IPS-NIHi7 (cell line): ENCODE measurements at regions not wholly inside any gene's neighbourhood (a gene's known extent, or its start where the extent isn't known, plus 50 kb on each side); places are given as distances from the start of the nearest gene placed in this dataset.
"Not testable (repeated sequence)": the region's sequence is repeated elsewhere in the genome, so short reads cannot be mapped to it uniquely, and the experiment has no call there.

ENCODE experiments used
- DNase-seq: peaks from one replicate; pipeline ENCODE4 v3.0.0; 2012; ENCODE audit warnings: mixed read lengths; ENCODE audit errors: extremely low spot score

DNA sequence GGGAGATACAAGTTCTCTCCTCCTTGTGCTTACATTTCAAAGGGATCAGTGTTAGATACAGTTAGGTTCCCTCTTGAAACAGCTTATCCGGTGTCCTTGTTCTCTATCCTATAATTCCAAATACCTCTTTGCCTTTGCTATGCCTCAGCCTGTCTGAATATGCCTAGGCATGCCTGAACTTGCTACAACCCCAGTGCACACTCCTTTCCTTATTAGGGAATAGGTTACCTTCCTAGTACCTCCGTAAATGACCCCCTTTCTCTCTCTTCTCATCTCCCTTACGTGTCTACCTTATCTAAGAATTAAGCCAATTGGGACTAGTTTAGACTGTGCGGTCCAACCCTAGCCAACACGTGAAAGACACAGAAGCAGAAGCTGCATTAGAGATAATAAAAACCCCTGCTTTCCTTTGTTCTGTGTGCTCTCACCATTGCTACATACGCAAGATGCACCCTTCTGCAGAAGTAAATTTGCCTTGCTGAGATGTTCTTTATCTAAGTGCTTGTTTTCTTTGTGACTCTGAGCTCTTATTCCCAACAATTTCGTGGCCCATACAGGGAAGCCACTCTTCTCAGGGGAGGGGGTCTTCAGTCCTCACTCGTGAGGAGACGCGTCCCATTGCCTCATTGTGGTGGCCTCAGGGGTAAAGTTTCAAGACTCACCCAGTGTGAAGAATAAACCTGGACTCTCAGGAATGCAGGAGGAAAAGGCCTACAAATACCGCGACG is 802.1 kb downstream of the PLA2G4A start:
- DNase-seq: no peak

DNA sequence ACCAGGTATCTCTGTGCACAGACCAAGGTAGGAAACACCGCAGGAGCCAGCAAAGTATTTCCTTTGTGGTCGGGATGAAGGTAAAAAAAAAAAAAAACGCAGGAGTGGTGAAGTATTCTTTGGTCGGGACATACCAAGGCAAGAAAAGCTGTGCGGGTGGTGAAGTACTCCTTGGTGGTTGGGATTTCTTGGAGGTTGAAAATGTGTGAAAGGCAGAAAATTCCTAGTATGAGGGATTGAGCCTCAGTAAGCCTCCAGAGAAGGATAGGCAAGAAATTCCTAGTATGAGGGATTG is 802.6 kb downstream of the PLA2G4A start:
- DNase-seq: no peak

DNA sequence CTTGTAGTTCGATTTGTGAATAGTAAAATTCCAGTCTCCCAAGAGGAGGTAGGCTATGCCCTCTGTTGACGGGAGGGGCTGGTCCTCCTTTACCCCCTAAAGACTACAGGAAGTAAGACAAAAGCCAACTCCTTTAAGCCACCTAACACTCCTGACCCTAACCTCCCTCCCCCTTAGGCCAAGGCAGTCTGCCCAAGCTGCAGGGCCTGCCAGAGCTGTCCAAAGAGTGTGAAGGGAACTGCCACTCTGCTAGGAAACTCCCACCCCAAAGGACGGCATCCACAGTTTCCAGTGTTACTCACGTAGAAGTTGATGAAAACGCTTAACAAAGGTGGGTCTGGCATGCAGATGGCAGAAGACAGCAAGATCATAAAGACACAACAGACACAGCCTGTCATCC is 803.2 kb downstream of the PLA2G4A start:
- DNase-seq: no peak

DNA sequence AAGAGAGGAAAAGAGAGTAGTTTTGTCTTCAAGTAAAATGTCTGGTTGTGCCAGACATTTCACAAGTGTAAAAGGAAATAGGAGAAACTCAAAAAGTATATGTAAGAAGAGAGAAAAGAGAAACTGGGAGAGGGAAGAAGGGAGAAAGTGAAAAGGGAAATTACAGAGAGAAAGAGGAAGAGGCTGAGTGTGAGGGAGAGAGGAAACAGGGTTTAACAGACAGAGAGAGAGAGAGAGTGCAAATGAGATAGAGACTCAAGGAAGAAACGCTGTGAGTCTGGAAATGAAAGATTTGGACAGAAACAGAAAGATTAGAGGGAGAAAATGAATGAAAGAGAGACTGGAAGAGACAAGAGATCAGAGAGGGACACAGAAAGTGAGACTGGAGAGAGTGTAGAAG is 806.2 kb downstream of the PLA2G4A start:
- no peak for DNase-seq

DNA sequence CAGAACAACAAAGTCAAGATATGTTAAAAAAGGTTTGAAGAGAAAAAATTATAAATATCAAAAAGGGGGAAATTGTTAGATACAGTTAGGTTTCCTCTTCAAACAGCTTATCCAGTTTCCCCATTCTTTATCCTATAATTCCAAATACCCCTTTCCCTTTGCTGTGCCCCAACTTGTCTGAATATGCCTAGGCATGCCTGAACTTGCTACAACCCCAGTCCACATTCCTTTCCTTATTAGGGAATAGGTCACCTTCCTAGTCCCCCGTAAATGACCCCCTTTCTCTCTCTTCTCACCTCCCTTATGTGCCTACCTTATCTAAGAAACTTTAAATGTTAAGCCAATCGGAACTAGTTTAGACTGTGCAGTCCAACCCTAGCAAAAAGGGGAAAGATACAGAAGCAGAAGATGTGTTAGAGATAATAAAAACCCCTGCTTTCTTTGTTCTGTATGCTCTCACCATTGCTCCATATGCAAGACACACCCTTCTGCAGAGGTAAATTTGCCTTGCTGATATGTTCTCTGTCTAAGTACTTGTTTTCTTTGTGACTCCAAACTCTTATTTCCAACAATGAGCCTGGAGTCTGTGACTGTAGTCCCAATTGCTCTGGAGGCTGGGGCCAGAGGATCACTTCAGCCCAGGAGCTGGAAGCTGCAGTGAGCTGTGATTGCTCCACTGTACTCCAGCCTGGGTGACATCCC is 810.1 kb downstream of the PLA2G4A start:
- no peak for DNase-seq

DNA sequence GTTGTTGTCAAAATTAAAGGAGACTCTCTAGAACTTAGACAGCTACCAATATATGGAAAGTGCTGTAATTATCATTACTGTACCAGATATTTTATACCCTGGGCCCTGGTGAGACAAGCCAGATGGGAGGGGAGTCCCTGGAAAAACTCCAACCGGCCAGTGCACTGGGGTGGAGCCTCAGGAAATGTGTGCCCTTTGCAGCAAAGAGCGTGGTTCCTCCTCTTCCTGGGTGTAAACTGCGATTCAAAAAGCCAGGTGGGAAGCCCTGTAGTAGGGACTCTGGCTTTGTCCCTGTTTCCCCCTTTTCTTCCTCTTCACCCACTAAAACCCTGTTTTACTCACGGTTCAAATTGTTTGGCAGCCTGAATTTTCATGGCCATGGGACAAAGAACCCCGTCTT is 812.3 kb downstream of the PLA2G4A start:
- DNase-seq: no peak

DNA sequence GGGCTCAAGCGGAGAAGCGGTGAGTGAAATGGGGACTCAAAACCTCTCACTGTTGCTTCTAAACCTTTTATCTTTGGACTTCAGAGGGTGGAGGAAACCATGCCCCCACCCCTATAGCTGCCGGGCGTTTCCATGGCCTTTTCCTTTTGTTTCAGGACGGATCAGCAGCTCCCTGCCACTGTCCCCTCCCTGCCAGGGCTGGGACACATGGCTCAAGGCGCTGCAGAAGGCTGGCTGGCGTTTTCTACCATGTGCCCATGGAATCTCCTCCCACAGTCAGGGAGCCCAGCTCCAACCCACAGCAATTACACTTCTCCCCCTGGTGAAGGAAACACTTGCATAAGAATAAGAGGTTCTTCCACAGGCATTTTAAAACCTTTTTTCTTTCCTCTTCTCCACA is 812.7 kb downstream of the PLA2G4A start:
- DNase-seq: no peak

DNA sequence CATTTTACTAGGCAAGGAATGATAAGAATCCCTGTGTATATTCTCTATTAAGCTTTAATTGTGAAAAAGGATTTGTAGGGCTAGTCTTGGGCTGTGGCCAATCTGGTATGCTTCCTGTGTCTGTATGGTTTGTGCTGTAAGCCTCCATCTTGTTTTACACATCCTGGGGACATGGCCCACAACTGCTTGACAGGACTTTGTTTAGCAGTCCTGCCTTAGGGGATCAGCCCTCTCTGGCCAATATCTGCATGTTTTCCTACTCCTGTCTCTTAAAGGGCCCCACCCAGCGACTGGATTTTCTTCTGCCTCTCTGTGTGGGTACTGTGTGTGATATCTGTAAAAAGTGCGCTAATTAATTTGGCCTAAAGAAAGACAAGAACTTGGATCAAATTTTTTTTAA is 813.2 kb downstream of the PLA2G4A start:
- no peak for DNase-seq

DNA sequence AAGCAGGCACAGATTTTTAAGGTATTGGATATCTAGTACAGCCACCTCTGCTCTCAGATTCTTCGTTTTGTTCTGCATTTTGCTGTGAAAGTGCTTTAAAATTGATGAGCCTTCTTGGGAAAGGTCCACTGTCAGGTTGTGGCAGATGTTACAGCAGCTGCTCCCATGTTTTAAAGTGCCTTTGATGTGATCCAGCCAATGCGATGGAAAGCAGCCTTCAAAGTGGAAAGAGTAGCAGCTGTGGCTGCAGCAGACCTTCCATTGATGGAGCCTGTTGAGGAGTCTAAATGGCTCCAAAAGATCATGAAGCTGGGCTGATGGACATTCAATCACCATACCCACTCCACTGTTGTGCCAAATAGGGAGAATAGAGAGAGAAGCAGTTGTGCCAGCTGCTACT is 816.9 kb downstream of the PLA2G4A start:
- no peak for DNase-seq

DNA sequence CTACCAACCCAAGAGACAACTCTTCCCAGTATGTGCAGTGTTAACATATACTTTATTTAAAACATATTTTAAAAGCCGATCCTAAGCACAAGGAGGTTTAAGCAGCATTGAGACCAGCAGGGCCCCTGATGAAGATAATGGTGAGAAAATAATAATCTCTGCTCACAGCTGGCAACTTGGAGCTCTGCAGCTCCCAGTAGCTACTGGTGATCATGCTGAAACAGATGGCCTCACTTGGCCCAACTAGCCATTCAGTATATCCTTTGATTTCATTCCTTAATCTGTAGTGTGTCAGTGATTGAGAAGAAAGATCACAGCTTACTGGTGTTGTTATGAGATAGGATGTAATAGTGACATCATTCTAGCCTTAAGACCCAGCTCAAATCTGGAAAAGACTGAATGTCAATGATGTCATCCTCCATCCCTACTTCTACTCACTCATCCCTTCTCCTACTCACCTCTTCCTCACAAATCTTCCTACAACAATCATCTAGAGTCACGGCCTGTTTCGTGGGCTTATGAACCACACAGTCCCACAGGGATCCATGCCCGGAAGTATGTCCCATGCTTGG is 817.9 kb downstream of the PLA2G4A start:
- no peak for DNase-seq

DNA sequence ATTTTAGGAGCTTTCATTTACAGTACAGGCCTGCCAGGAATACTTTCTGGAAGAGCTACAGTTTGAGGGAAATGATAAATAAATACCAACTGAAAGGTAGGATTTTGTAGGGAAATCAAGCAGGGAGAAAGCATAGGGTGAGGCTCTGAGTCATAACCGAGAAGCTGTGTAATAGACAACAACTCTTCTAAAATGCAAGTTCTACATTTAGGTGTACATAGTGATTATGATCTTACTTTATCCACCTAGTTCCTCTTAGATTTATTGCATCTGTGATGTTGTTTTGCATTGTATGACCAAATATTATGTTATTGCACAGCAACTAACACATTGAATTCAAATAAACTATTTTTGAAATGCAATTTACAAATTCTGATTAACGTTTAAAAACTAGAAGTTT is 819.3 kb downstream of the PLA2G4A start:
- no peak for DNase-seq

DNA sequence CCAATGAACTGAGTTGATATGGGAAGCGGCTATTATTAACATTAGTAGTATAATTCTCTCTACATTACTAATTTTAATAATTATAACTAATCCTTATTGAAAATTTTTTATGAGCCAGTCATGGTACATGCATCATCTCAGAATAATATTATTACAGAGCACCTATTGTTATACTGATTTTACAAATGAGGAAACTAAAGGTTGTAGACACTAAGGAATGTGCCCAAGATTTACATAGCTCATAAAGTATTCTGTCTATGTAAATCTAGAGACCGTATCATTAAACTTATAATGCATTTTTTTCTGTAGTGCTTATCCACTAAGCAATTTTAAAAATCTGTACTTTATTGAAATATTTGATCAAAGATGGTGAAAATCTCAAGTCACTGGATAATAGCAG is 825.9 kb downstream of the PLA2G4A start:
- no peak for DNase-seq

DNA sequence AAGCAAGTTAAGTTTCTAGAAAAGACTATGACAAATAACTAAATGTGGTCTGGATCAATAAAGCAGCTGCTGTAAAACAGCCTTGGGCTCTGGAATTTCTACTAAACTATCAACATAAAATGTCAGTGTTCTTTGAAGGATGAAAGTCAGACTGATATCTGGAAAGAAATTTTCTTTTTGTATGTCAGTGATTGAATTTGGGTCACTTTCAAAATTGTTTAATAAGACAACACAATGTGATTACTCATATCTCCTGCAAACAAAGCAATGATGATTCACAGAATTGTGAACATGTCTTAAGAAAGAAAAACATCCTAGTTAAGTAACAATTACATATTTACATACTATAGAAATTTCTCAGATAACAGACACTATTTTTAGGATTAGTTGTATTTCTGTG is 826.4 kb downstream of the PLA2G4A start:
- no peak for DNase-seq

DNA sequence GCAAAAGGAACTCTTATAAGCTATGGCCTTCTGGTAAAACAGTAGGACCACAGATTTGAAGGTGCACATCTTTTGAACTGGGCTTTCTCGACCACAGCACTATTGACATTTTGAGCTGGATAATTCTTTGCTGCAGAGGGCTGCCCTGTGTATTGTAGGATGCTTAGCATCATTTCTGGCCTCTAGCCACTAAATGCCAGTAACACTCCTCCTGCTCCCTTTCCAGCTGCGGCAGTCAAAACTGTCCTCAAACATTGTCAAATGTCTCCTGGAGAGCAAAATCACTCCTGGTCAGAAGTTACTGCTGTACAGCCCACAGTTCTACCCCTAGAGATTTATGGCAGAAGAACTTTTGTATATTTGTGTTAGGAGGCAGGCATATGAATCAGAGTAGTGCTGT is 836.7 kb downstream of the PLA2G4A start:
- DNase-seq: no peak

DNA sequence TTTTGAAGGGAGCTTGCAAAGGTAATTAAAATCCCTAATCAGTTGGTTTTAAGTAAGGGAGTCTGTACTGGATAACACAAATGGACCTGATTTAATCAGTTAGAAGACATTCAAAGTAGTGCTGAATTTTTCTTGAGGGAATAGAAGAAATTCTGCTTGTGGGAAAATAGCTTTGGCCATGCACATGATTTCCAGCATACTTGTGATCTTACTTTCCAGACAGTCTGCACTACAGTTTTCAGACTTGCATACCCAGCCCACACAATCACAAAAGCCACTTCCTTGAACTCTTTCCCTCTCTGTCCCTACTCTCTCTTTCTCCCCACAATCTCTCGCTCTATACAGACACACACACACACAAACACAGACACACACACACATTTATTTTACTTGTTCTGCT is 852.1 kb downstream of the PLA2G4A start:
- DNase-seq: no peak

DNA sequence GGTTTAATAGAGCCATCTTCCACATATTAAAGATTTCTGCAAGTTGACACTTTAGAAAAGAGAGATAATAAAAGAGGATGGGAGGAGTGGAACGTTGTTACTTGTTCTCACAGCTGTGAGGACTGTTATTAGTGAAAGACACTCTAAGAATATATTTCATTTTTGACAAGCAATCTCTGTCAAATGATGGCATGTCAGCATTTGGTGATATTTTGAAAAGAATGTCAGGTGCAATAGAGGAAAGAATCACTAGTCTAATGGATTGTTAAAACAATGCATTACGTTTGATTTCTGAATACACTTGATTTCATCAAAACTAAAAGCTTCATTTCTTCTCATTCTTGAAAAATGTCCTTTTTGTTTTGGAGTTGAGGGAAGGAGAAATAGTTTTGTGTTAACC is 853.4 kb downstream of the PLA2G4A start:
- no peak for DNase-seq

DNA sequence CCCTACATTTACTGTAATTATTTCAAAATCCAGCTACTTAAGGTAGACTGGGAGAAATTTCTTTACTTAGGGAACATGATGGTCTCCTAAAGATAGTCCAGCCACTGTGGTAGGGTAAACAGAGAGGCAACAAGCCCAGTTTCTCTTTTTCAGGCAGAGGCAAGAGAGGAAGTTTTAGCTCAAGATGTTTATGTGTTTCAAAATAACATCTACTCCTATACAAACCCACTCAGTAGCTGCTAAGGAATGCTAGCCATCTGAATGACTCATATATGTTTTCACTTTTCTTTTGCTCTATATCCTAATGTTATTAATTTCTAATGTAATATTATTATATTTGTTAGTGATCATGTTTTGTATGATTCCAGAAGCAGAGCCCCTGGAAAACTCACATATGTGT is 856.6 kb downstream of the PLA2G4A start:
- DNase-seq: no peak

DNA sequence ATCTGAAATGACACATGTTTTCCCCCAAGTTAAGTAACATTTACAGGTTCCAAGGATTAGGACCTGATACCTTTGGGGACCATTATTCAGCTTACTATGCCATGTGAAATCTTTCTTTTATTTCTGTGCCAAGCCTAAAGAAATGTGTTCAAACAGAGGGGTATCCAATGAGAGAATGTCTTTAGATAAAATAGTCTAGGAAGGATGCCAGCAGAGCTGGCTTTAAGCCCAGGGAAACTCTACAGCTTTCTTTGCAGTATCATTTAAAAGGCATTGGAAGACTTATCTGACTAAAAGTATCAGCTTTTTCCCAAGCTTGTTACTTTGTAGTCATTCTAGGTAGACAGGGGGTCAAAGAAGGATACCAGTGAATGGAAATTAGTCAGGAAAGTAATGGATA is 860.4 kb downstream of the PLA2G4A start:
- no peak for DNase-seq

DNA sequence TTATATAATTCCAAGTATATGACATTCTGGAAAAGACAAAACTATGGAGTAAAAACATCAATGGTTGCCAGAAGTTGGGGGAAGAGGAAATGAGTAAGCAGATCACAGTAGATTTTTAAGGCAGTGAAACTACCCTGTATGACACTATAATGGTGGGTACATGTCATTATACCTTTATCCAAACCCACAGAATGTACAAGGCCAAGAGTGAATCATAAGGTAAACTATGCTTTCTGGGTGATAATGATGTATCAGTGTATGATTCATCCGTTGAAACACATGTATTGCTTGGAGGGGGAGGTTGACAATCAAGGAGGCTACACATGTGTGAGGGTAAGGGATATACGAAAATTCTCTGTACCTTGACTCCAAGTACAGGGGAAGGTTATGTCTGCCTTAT is 862.7 kb downstream of the PLA2G4A start:
- DNase-seq: no peak

DNA sequence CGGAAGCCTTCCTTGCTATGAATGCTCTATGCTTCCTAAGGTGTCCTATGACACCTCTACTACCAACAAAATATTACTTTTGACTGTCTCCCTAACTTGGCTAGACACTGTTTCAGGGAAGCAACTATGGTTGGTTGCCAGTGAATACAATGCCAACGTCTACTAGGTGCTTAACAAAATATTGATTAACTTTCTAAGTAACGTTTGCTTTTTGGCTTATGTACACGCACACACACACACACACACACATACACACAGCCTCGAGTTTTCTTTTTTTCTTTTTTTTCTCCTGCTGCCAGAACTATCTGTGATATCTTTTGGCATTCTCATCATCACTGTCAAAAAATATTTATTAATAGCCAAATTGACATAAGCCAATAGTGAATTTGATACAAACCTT is 864.0 kb downstream of the PLA2G4A start:
- DNase-seq: no peak

DNA sequence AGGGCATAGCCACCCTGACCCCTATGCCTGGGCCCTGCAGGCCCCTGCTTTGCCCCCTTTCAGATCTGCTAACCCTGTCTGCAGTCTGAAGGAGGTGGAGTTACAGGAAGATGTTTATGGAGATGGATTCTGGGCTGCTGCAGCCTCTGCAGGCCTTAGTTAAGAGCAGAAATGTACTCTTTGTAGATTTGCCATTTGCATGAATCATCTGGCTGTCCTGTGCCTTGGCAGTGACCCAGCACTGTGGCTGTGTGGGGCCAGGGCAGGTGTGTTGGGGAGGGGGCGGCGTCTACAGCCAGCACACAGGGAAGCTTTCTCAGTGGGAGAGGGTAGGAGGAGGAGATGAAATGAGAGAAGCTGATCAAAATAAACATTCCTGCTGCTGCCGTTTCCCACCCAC is 867.3 kb downstream of the PLA2G4A start:
- DNase-seq: no peak

DNA sequence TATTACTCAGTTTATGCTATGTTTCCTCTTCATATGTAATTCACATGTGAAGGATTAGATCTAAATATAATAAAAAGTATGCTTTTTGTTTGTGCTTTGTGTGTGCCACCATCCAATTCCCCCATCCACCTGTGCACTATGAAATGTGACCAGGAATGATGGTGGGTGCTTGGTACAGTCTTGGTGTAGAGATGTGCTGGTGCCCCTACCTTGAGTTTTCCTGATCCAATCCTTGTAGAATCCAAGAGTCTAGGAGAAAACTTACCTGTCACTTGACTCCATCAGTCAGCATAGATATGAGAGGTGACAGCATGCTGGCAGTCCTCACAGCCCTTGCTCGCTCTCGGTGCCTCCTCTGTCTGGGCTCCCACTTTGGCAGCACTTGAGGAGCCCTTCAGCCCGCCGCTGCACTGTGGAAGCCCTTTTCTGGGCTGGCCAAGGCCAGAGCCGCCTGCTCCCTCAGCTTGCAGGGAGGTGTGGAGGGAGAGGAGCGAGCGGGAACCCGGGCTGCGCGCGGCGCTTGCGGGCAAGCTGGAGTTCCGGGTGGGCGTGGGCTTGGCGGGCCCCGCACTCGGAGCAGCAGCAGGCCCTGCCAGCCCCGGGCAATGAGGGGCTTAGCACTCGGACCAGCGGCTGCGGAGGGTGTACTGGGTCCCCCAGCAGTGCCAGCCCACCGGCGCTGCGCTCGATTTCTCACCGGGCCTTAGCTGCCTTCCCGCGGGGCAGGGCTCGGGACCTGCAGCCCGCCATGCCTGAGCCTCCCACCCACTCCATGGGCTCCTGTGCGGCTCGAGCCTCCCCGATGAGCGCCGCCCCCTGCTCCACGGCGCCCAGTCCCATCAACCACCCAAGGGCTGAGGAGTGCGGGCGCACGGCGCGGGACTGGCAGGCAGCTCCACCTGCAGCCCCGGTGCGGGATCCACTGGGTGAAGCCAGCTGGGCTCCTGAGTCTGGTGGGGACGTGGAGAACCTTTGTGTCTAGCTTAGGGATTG is 874.7 kb downstream of the PLA2G4A start:
- not testable (repeated sequence) for DNase-seq
